ENCODE measurements at regions not wholly inside any gene's neighbourhood (a gene's known extent, or its start where the extent isn't known, plus 50 kb on each side); places are given as distances from the start of the nearest gene placed in this dataset.

DNA sequence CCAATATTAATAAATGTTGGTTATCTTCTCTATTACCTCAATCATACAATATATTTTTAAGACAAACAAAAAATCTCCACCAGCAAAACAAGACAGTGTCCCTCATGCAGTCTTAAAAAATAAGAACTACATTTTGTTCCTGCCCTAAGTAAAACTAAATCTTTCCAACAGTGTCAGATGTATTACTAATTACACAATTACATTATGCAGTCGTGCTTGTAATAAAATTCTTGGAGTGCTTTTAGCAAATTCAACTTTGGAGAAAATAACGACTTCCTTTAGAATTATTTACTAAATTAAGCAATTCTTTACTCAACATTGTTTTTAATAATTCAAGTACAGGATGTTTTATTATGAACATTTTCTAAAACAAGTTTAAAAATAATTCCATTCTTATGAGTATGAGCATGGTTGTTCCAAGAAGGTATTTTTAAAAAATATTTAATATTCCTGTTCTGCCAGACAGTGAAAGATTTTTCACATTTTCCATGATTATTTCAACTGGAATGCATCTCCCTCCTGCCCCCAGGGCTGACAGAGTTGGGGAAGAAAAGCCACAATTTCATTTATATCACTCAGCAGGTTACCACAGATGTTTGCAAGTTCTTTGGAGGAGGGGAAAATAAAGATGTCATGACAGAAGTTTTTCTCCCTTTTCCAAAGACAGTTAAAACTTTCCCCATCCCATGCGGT, 137.9 kb downstream of the FAM114A2 start:
- H3K36me3 ChIP-seq (ENCODE audit: insufficient read depth, low read length, poor library complexity, severe bottlenecking): no peaks in the 10 kb centered on the region
- intact Hi-C loops (cut with micrococcal nuclease; ENCODE audit: unreplicated experiment): no loop called here
- no peaks in the 10 kb centered on the region for H3K27me3 ChIP-seq (replicated peaks; ENCODE audit: insufficient read depth, low read depth, low read length, poor library complexity)
- H3K27ac ChIP-seq (ENCODE audit: low read depth, low read length, poor library complexity, severe bottlenecking): no peak overlapping the region
- BruUV-seq (replicated peaks): no TSS peak
- no peaks in the 10 kb centered on the region for H3K4me1 ChIP-seq (ENCODE audit: insufficient read depth, low read length, poor library complexity, severe bottlenecking)
- ChIA-PET POLR2A (ENCODE audit: low non-redundant PET) (no interaction called here), CTCF (no interaction called here)
- no peak for TF ChIP-seq EZH2 (IDR thresholded peaks at IDR 0.05; ENCODE audit: borderline replicate concordance, low read depth, low read length, poor library complexity, severe bottlenecking)
- TF ChIP-seq, protein P1, sequence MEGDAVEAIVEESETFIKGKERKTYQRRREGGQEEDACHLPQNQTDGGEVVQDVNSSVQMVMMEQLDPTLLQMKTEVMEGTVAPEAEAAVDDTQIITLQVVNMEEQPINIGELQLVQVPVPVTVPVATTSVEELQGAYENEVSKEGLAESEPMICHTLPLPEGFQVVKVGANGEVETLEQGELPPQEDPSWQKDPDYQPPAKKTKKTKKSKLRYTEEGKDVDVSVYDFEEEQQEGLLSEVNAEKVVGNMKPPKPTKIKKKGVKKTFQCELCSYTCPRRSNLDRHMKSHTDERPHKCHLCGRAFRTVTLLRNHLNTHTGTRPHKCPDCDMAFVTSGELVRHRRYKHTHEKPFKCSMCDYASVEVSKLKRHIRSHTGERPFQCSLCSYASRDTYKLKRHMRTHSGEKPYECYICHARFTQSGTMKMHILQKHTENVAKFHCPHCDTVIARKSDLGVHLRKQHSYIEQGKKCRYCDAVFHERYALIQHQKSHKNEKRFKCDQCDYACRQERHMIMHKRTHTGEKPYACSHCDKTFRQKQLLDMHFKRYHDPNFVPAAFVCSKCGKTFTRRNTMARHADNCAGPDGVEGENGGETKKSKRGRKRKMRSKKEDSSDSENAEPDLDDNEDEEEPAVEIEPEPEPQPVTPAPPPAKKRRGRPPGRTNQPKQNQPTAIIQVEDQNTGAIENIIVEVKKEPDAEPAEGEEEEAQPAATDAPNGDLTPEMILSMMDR (conservative IDR thresholded peaks at IDR 0.05; ENCODE audit: low read depth, low read length): no peak
- DNase-seq (ENCODE audit: low spot score): no peak
- H3K4me3 ChIP-seq (ENCODE audit: low read depth, low read length, poor library complexity, severe bottlenecking): no peak overlapping the region
- H3K9me3 ChIP-seq (ENCODE audit: low read depth, low read length, poor library complexity, severe bottlenecking): no peaks in the 10 kb centered on the region

DNA sequence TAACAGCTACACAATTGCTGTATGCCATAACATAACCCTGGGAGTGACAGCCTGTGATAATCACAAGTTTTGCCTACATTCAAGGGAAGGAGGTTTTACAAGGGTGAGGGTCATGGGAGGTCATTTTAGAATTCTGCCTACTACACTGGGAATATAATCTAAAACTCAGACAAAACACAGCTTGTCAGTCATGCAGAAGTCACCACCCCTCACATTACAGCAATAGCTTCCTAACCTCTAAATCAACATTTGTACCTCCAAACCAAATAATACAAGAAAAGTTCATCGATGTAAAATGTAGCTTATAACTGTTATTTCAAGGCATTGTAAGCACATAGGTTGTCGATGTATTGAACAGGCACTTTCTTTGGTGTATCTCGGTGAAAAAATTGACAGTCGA, 139.0 kb downstream of the FAM114A2 start:
- TF ChIP-seq, protein P1 (conservative IDR thresholded peaks at IDR 0.05; ENCODE audit: low read depth, low read length): no peak
- TF ChIP-seq EZH2 (IDR thresholded peaks at IDR 0.05; ENCODE audit: borderline replicate concordance, low read depth, low read length, poor library complexity, severe bottlenecking): no peak
- Histone ChIP-seq H3K4me3 (ENCODE audit: low read depth, low read length, poor library complexity, severe bottlenecking) (no peak overlapping the region), H3K36me3 (ENCODE audit: insufficient read depth, low read length, poor library complexity, severe bottlenecking) (no peaks in the 10 kb centered on the region), H3K4me1 (ENCODE audit: insufficient read depth, low read length, poor library complexity, severe bottlenecking) (no peaks in the 10 kb centered on the region), H3K27ac (ENCODE audit: low read depth, low read length, poor library complexity, severe bottlenecking) (no peak overlapping the region), H3K27me3 (replicated peaks; ENCODE audit: insufficient read depth, low read depth, low read length, poor library complexity) (no peaks in the 10 kb centered on the region), H3K9me3 (ENCODE audit: low read depth, low read length, poor library complexity, severe bottlenecking) (no peaks in the 10 kb centered on the region)
- ChIA-PET CTCF (no interaction called here), POLR2A (ENCODE audit: low non-redundant PET) (no interaction called here)
- DNase-seq (ENCODE audit: low spot score): no peak
- no TSS peak for BruUV-seq (replicated peaks)
- intact Hi-C loops (cut with micrococcal nuclease; ENCODE audit: unreplicated experiment): no loop called here

DNA sequence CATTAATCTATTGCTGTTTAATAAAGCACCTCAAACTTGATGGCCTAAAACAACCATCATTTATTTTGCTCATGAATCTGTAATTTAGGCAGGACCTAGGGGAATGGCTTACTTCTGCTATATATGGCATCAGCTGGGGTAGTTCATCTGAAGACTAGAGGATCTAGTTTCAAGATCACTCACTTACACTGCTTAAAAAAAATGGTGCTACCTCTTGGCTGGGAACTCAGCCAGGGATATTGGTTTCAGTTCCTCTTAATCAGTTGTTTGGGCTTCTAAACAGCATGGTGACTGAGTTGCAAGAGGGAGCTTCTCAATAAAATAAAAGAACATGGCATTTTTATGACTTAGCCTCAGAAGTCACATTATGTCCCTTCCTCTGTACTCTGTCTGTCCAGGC, 142.0 kb downstream of the FAM114A2 start:
- ChIA-PET POLR2A (ENCODE audit: low non-redundant PET) (no interaction called here), CTCF (no interaction called here)
- no peak overlapping the region for H3K4me3 ChIP-seq (ENCODE audit: low read depth, low read length, poor library complexity, severe bottlenecking)
- H3K27ac ChIP-seq (ENCODE audit: low read depth, low read length, poor library complexity, severe bottlenecking): no peak overlapping the region
- no peaks in the 10 kb centered on the region for H3K36me3 ChIP-seq (ENCODE audit: insufficient read depth, low read length, poor library complexity, severe bottlenecking)
- no peaks in the 10 kb centered on the region for H3K27me3 ChIP-seq (replicated peaks; ENCODE audit: insufficient read depth, low read depth, low read length, poor library complexity)
- no peaks in the 10 kb centered on the region for H3K4me1 ChIP-seq (ENCODE audit: insufficient read depth, low read length, poor library complexity, severe bottlenecking)
- BruUV-seq (replicated peaks): no TSS peak
- TF ChIP-seq, protein P1 (conservative IDR thresholded peaks at IDR 0.05; ENCODE audit: low read depth, low read length): no peak
- intact Hi-C loops (cut with micrococcal nuclease; ENCODE audit: unreplicated experiment): no loop called here
- no peaks in the 10 kb centered on the region for H3K9me3 ChIP-seq (ENCODE audit: low read depth, low read length, poor library complexity, severe bottlenecking)
- no peak for DNase-seq (ENCODE audit: low spot score)
